ENCODE measurements at regions not wholly inside any gene's neighbourhood (a gene's known extent, or its start where the extent isn't known, plus 50 kb on each side); places are given as distances from the start of the nearest gene placed in this dataset.

GRCh38 chr7:89760690-89761089 is 393.6 kb upstream of the STEAP1 start:
- no peak for TF ChIP-seq CTCF (IDR thresholded peaks at IDR 0.05; ENCODE audit: extremely low read depth, missing control alignments)
- no peak for DNase-seq (ENCODE audit: low spot score)

GRCh38 chr7:89761173-89761572 is 393.1 kb upstream of the STEAP1 start:
- DNase-seq (ENCODE audit: low spot score) = no peak
- TF ChIP-seq CTCF (IDR thresholded peaks at IDR 0.05; ENCODE audit: extremely low read depth, missing control alignments) = no peak

- no peak for DNase-seq (ENCODE audit: low spot score)
- TF ChIP-seq CTCF (IDR thresholded peaks at IDR 0.05; ENCODE audit: extremely low read depth, missing control alignments) = no peak
Observed at GRCh38 chr7:89770161-89770560, 384.1 kb upstream of the STEAP1 start.

- DNase-seq (ENCODE audit: low spot score) = no peak
- no peak for TF ChIP-seq CTCF (IDR thresholded peaks at IDR 0.05; ENCODE audit: extremely low read depth, missing control alignments)
Observed at GRCh38 chr7:89771003-89771636, 383.1 kb upstream of the STEAP1 start.

- TF ChIP-seq CTCF (IDR thresholded peaks at IDR 0.05; ENCODE audit: extremely low read depth, missing control alignments) = no peak
- DNase-seq (ENCODE audit: low spot score) = no peak
Observed at GRCh38 chr7:89772276-89772675, 382.0 kb upstream of the STEAP1 start.

GRCh38 chr7:89773611-89774010 is 380.7 kb upstream of the STEAP1 start:
- DNase-seq (ENCODE audit: low spot score) = no peak
- no peak for TF ChIP-seq CTCF (IDR thresholded peaks at IDR 0.05; ENCODE audit: extremely low read depth, missing control alignments)

- DNase-seq (ENCODE audit: low spot score) = no peak
- TF ChIP-seq CTCF (IDR thresholded peaks at IDR 0.05; ENCODE audit: extremely low read depth, missing control alignments) = no peak
Observed at GRCh38 chr7:89775459-89775858, 378.8 kb upstream of the STEAP1 start.

Data from GM20000 (cell line).